GM18511 (cell line): ENCODE measurements at regions not wholly inside any gene's neighbourhood (a gene's known extent, or its start where the extent isn't known, plus 50 kb on each side); places are given as distances from the start of the nearest gene placed in this dataset.
A peak's percentile ranks its signal among the peaks of the same experiment; 100 is the strongest.

Experiments used
- ATAC-seq: cut with Tn5 transposase; IDR thresholded peaks from one replicate; pipeline ENCODE4 v1.9.1; 2021; ENCODE audit warnings: mild to moderate bottlenecking, moderate library complexity; ENCODE audit not compliant: unreplicated experiment

- no peak for ATAC-seq
These were observed 140.2 kb upstream of the AHR start for GRCh38 chr7:17158261-17158660.

- ATAC-seq: peak; percentile 90
These were observed 138.9 kb upstream of the AHR start for GRCh38 chr7:17159500-17160037.

- peak; percentile 97 for ATAC-seq
These were observed 131.6 kb upstream of the AHR start for GRCh38 chr7:17166824-17167379.

- no peak for ATAC-seq
These were observed 130.0 kb upstream of the AHR start for GRCh38 chr7:17168416-17168815.

GRCh38 chr7:17171427-17171826, 127.0 kb upstream of the AHR start:
- ATAC-seq: no peak

GRCh38 chr7:17176371-17177032, 122.0 kb upstream of the AHR start:
- ATAC-seq: no peak

GRCh38 chr7:17178545-17178944, 119.9 kb upstream of the AHR start:
- no peak for ATAC-seq

- ATAC-seq: no peak
These were observed 117.0 kb upstream of the AHR start for GRCh38 chr7:17181482-17181881.

GRCh38 chr7:17183630-17184328, 114.7 kb upstream of the AHR start:
- ATAC-seq: no peak

GRCh38 chr7:17184805-17185689, 113.4 kb upstream of the AHR start:
- peak; percentile 49 for ATAC-seq

GRCh38 chr7:17185690-17186070, 112.8 kb upstream of the AHR start:
- peak; percentile 100 for ATAC-seq

GRCh38 chr7:17186745-17187530, 111.5 kb upstream of the AHR start:
- no peak for ATAC-seq

- no peak for ATAC-seq
These were observed 103.8 kb upstream of the AHR start for GRCh38 chr7:17194656-17195055.

- peak; percentile 81 for ATAC-seq
These were observed 102.9 kb upstream of the AHR start for GRCh38 chr7:17195576-17195975.

- peak; percentile 16 for ATAC-seq
These were observed 92.5 kb upstream of the AHR start for GRCh38 chr7:17205910-17206309.

- peak; percentile 72 for ATAC-seq
These were observed 92.0 kb upstream of the AHR start for GRCh38 chr7:17206349-17206905.

- ATAC-seq: no peak
These were observed 91.2 kb upstream of the AHR start for GRCh38 chr7:17207220-17207619.

GRCh38 chr7:17209101-17209500, 89.4 kb upstream of the AHR start:
- no peak for ATAC-seq

GRCh38 chr7:17211307-17211836, 87.1 kb upstream of the AHR start:
- ATAC-seq: no peak

- ATAC-seq: no peak
These were observed 86.3 kb upstream of the AHR start for GRCh38 chr7:17212188-17212587.
